GM18873 (cell line): ENCODE measurements at regions not wholly inside any gene's neighbourhood (a gene's known extent, or its start where the extent isn't known, plus 50 kb on each side); places are given as distances from the start of the nearest gene placed in this dataset.

Experiments used
- ATAC-seq: cut with Tn5 transposase; IDR thresholded peaks from one replicate; pipeline ENCODE4 v1.9.1; 2021; ENCODE audit warnings: mild to moderate bottlenecking, moderate library complexity, moderate number of reproducible peaks; ENCODE audit not compliant: unreplicated experiment, low FRiP score

GRCh38 chr1:4265836-4266235, 365.8 kb upstream of the C1orf174 start:
- ATAC-seq, result no peak

GRCh38 chr1:4267381-4268261, 367.5 kb upstream of the C1orf174 start:
- peak; percentile 83 for ATAC-seq

GRCh38 chr1:4268262-4268888, 368.3 kb upstream of the C1orf174 start:
- ATAC-seq, result no peak

- no peak for ATAC-seq
Observed at GRCh38 chr1:4268889-4269284, 368.8 kb upstream of the C1orf174 start.

GRCh38 chr1:4269330-4269729, 369.3 kb upstream of the C1orf174 start:
- ATAC-seq, result no peak

- ATAC-seq, result no peak
Observed at GRCh38 chr1:4269952-4270570, 370.0 kb upstream of the C1orf174 start.

GRCh38 chr1:4270651-4271337, 370.7 kb upstream of the C1orf174 start:
- no peak for ATAC-seq

- no peak for ATAC-seq
Observed at GRCh38 chr1:4271338-4271998, 371.4 kb upstream of the C1orf174 start.

- ATAC-seq, result no peak
Observed at GRCh38 chr1:4272568-4272967, 372.5 kb upstream of the C1orf174 start.

- ATAC-seq, result no peak
Observed at GRCh38 chr1:4273243-4273642, 373.2 kb upstream of the C1orf174 start.

GRCh38 chr1:4273747-4274146, 373.7 kb upstream of the C1orf174 start:
- no peak for ATAC-seq

- no peak for ATAC-seq
Observed at GRCh38 chr1:4275083-4275482, 375.0 kb upstream of the C1orf174 start.

- no peak for ATAC-seq
Observed at GRCh38 chr1:4276238-4276637, 376.2 kb upstream of the C1orf174 start.

- ATAC-seq, result no peak
Observed at GRCh38 chr1:4277598-4277997, 376.8 kb upstream of the AJAP1 start.

- no peak for ATAC-seq
Observed at GRCh38 chr1:4284976-4285375, 369.4 kb upstream of the AJAP1 start.

GRCh38 chr1:4292861-4293260, 361.5 kb upstream of the AJAP1 start:
- ATAC-seq, result no peak

- no peak for ATAC-seq
Observed at GRCh38 chr1:4298361-4299083, 355.9 kb upstream of the AJAP1 start.

- no peak for ATAC-seq
Observed at GRCh38 chr1:4301007-4301406, 353.4 kb upstream of the AJAP1 start.

- no peak for ATAC-seq
Observed at GRCh38 chr1:4303303-4303702, 351.1 kb upstream of the AJAP1 start.
